GOT3 (cell line): ENCODE measurements at regions not wholly inside any gene's neighbourhood (a gene's known extent, or its start where the extent isn't known, plus 50 kb on each side); places are given as distances from the start of the nearest gene placed in this dataset.

ENCODE experiments used
- DNase-seq: peaks from one replicate; lab custom pipeline; 2025; ENCODE audit warnings: mixed read lengths; lab: John Stamatoyannopoulos, UW

GRCh38 chr6:25224242-25224641 is 54.9 kb upstream of the CARMIL1 start:
- DNase-seq, result no peak

DNA sequence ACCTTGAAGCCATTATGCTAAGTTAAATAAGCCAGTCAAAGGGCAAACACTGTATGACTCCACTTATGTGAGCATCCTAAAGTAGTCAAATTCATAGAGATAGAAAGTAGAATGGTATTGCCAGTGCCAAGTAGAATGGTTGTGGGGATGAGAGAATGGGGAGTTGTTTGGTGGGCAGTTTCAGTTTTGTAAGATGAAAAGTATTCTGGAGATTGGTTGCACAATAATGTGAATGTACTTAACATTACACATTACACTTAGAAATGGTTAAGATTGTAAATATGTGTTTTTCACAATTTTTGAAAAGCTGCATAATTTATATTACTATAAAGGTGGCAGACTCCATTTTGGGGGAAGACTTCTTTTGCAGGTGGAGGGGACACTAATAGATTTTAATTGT is 51.3 kb upstream of the CARMIL1 start:
- DNase-seq, result no peak
